ENCODE measurements at regions not wholly inside any gene's neighbourhood (a gene's known extent, or its start where the extent isn't known, plus 50 kb on each side); places are given as distances from the start of the nearest gene placed in this dataset.

GRCh38 chr6:63475707-63476106 lies 96.6 kb upstream of the LOC128125822 start:
- no peaks in the 10 kb centered on the region for H3K4me1 ChIP-seq (ENCODE audit: low read depth)
- intact Hi-C loops (cut with DNase I, micrococcal nuclease): no loop called here
- DNase-seq (no peak), ATAC-seq (no peak)
- no peak for TF ChIP-seq CTCF (IDR thresholded peaks at IDR 0.05)
- no peaks in the 10 kb centered on the region for H3K36me3 ChIP-seq (ENCODE audit: low read depth)
- H3K4me3 ChIP-seq: no peak overlapping the region
- H3K9me3 ChIP-seq: no peaks in the 10 kb centered on the region

GRCh38 chr6:63476302-63476701 lies 96.0 kb upstream of the LOC128125822 start:
- H3K4me3 ChIP-seq: no peak overlapping the region
- no peak for ATAC-seq

GRCh38 chr6:63477422-63478040 lies 94.7 kb upstream of the LOC128125822 start:
- Histone ChIP-seq H3K4me3 (no peak overlapping the region), H3K36me3 (ENCODE audit: low read depth) (no peaks in the 10 kb centered on the region), H3K9me3 (no peaks in the 10 kb centered on the region), H3K4me1 (ENCODE audit: low read depth) (no peaks in the 10 kb centered on the region)
- intact Hi-C loops (cut with DNase I, micrococcal nuclease): no loop called here
- ATAC-seq (peak; percentile 59), DNase-seq (no peak)
- TF ChIP-seq CTCF (IDR thresholded peaks at IDR 0.05): no peak

More at GRCh38 chr6:63476302-63476701, 96.0 kb upstream of the LOC128125822 start:
- TF ChIP-seq CTCF (IDR thresholded peaks at IDR 0.05): no peak
- no peak for DNase-seq
- Histone ChIP-seq H3K4me1 (ENCODE audit: low read depth) (no peaks in the 10 kb centered on the region), H3K9me3 (no peaks in the 10 kb centered on the region), H3K36me3 (ENCODE audit: low read depth) (no peaks in the 10 kb centered on the region)
- intact Hi-C loops (cut with DNase I, micrococcal nuclease): no loop called here

GRCh38 chr6:63478734-63479133 lies 93.5 kb upstream of the LOC128125822 start:
- Histone ChIP-seq H3K36me3 (ENCODE audit: low read depth) (no peaks in the 10 kb centered on the region), H3K9me3 (no peaks in the 10 kb centered on the region), H3K4me3 (no peak overlapping the region), H3K4me1 (ENCODE audit: low read depth) (no peaks in the 10 kb centered on the region)
- no peak for TF ChIP-seq CTCF (IDR thresholded peaks at IDR 0.05)
- intact Hi-C loops (cut with DNase I, micrococcal nuclease): no loop called here
- ATAC-seq (peak; percentile 31), DNase-seq (no peak)

- no peak for TF ChIP-seq CTCF (IDR thresholded peaks at IDR 0.05)
- Histone ChIP-seq H3K9me3 (no peaks in the 10 kb centered on the region), H3K4me1 (ENCODE audit: low read depth) (peaks cover 4% of the 10 kb centered on the region), H3K36me3 (ENCODE audit: low read depth) (no peaks in the 10 kb centered on the region), H3K4me3 (no peak overlapping the region)
- DNase-seq (no peak), ATAC-seq (no peak)
- intact Hi-C loops (cut with DNase I, micrococcal nuclease): no loop called here
Observed at GRCh38 chr6:63486196-63486595, 86.1 kb upstream of the LOC128125822 start.
